WERI-Rb-1 (cell line): ENCODE measurements at regions not wholly inside any gene's neighbourhood (a gene's known extent, or its start where the extent isn't known, plus 50 kb on each side); places are given as distances from the start of the nearest gene placed in this dataset.

ENCODE experiments used
- DNase-seq: peaks from one replicate; pipeline ENCODE4 v3.0.0-alpha.2; 2020
- H3K27ac ChIP-seq: fragments of 250-450 bp; sonication (Bioruptor Pico); 2 replicates; pipeline ENCODE4 v1.5.1; 2020; ENCODE audit warnings: mild to moderate bottlenecking, moderate library complexity
- H3K27me3 ChIP-seq: fragments of 250-450 bp; sonication (Bioruptor Pico); 2 replicates; pipeline ENCODE4 v1.5.1; 2021; ENCODE audit warnings: mild to moderate bottlenecking, low read depth, moderate library complexity; ENCODE audit not compliant: insufficient read depth, severe bottlenecking
- H3K36me3 ChIP-seq: fragments of 250-450 bp; sonication (Bioruptor Pico); 2 replicates; pipeline ENCODE4 v1.5.1; 2020; ENCODE audit warnings: mild to moderate bottlenecking, moderate library complexity
- H3K4me3 ChIP-seq: 2 replicates; pipeline ENCODE4 v1.5.1; 2011; ENCODE audit warnings: low read depth, mild to moderate bottlenecking, control low read depth, low read length
- H3K9me3 ChIP-seq: fragments of 250-450 bp; sonication (Bioruptor Pico); 2 replicates; pipeline ENCODE4 v1.5.1; 2021; ENCODE audit warnings: mild to moderate bottlenecking, moderate library complexity; ENCODE audit not compliant: severe bottlenecking
- TF ChIP-seq, protein P1 (sequence below): IDR thresholded peaks from 2 replicates; pipeline ENCODE4 v1.5.1; 2011; ENCODE audit warnings: low read depth, mild to moderate bottlenecking, control low read depth, inconsistent platforms, low read length

DNA sequence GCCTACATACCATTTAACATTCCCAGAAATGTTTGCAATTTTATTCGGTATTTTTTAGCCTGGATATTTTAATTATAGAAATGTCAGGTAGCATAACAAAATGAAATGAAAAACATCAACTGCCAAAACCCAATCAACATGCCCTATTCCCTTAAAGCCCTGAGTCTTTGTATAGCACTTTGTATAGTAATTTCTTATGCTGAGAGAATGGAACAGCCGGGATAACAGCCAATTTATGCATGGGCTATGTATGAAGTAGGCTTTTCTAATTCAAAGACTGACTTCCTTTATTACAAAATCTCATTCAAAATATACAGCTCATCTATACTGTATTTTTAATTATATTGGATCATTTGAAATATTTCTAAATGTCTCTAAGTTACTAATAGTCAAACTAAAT lies 513.0 kb upstream of the NAALADL2 start:
- Histone ChIP-seq H3K27me3 (no peaks in the 10 kb centered on the region), H3K4me3 (no peak overlapping the region), H3K27ac (no peak overlapping the region), H3K36me3 (no peaks in the 10 kb centered on the region), H3K9me3 (no peaks in the 10 kb centered on the region)
- DNase-seq: no peak
- TF ChIP-seq, protein P1, sequence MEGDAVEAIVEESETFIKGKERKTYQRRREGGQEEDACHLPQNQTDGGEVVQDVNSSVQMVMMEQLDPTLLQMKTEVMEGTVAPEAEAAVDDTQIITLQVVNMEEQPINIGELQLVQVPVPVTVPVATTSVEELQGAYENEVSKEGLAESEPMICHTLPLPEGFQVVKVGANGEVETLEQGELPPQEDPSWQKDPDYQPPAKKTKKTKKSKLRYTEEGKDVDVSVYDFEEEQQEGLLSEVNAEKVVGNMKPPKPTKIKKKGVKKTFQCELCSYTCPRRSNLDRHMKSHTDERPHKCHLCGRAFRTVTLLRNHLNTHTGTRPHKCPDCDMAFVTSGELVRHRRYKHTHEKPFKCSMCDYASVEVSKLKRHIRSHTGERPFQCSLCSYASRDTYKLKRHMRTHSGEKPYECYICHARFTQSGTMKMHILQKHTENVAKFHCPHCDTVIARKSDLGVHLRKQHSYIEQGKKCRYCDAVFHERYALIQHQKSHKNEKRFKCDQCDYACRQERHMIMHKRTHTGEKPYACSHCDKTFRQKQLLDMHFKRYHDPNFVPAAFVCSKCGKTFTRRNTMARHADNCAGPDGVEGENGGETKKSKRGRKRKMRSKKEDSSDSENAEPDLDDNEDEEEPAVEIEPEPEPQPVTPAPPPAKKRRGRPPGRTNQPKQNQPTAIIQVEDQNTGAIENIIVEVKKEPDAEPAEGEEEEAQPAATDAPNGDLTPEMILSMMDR: no peak

DNA sequence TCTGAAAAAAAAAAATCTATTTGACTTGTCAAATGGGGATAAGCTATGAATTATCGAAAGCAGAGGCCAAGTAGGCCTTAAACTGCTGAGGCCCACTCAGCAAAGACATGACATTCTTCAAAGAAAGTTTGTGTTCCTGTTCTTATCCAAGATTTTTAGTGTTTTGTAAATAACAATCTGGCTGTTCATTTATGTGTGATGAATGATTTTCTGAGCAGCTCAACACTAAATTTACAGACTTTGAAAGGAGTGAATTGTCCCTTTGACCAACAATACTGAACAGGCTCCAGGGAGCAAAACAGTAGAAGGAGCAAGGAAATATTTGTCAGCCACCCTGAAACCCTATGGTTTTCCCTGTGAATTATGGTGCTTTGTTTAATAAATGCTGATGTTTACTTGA lies 512.6 kb upstream of the NAALADL2 start:
- Histone ChIP-seq H3K36me3 (no peaks in the 10 kb centered on the region), H3K27me3 (no peaks in the 10 kb centered on the region), H3K9me3 (no peaks in the 10 kb centered on the region), H3K27ac (no peak overlapping the region), H3K4me3 (no peak overlapping the region)
- TF ChIP-seq, protein P1: no peak
- no peak for DNase-seq

DNA sequence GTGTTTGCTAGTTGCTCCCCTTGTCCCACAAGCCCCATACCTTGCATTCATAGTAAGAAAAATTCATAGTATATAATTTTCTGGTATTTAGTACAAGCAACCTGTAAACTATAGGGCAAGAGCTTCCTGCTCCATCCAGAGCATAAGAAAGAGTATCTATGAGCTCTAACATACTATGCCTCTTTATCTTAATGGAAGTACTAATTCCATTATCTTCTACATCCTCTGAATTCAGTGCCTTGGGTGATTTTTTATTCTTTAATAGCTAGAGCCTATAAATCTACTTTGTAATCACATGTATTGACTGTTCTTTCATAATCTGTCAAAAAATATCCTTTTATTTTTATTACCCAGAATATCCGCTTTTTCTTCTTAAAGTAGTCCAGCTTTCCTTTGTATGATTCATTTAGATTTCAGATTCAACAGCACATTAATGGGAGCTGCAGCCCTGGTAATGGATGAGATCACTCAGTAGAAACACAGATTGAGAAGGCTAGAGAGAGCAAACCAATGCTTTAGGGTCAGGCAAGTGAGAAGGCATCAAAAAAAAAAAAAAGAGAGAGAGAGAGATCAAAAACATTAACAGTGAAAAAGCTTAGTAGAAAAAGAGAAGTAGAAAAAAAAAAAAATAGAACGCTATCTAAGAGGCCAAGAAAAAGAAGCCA lies 511.5 kb upstream of the NAALADL2 start:
- TF ChIP-seq, protein P1: no peak
- Histone ChIP-seq H3K27me3 (no peaks in the 10 kb centered on the region), H3K36me3 (no peaks in the 10 kb centered on the region), H3K9me3 (no peaks in the 10 kb centered on the region), H3K27ac (no peak overlapping the region), H3K4me3 (no peak overlapping the region)
- no peak for DNase-seq

DNA sequence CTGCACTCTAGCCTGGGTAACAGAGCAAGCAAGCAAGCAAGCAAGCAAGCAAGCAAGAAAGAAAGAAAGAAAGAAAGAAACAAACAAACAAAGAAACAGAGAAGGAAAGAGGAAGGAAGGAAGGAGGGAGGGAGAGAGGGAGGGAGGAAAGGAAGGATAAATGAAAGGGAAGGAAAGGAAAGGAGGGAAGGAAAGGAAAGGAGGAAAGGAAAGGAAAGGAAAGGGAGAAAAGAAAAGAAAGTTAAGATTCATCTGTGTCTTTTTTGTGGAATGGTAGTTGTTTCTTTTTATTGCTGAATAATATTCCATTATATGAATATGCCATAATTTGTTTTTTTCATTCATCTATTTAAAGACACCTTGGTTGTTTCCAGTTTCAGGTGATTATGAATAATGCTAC lies 506.9 kb upstream of the NAALADL2 start:
- Histone ChIP-seq H3K4me3 (no peak overlapping the region), H3K36me3 (no peaks in the 10 kb centered on the region), H3K27ac (no peak overlapping the region), H3K9me3 (no peaks in the 10 kb centered on the region), H3K27me3 (no peaks in the 10 kb centered on the region)
- TF ChIP-seq, protein P1: no peak
- no peak for DNase-seq

DNA sequence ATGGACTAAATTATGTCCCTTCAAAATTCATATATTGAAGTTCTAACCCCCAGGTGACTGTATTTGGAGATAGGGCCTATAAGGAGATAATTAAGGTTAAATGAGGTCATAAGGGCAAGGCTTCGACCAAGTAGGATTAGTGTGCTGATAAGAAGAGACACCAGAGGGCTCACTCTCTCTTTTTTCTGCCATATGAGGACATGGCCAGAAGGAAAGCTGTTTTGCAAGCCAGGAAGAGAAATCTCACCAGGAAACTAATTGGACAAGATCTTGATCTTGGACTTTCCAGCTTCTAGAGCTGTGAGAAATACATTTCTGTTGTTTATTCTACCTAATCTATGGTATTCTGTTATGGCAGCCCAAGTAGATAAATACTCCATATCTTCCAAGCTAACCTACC lies 503.6 kb upstream of the NAALADL2 start:
- no peak overlapping the region for H3K4me3 ChIP-seq
- no peaks in the 10 kb centered on the region for H3K36me3 ChIP-seq
- TF ChIP-seq, protein P1: peak; percentile 47
- no peaks in the 10 kb centered on the region for H3K9me3 ChIP-seq
- DNase-seq: no peak
- no peak overlapping the region for H3K27ac ChIP-seq
- H3K27me3 ChIP-seq: no peaks in the 10 kb centered on the region

DNA sequence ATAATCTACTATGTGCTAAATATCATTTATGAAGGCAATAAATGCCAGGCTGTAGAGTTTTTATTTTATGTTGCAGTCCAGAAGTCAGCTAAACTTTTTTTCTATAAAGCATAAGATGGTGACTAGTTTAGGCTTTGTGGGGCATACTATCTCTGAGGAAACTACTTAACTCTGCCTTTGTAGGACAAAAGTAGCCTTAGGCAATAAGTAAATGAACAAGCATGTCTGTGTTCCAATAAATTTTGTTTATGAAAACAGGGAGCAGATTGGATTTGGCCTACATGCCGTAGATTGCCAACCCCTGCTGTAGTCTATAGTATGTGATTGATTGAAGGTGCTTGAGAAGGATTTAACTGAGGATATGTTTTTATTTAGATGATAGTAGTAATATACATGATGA lies 502.5 kb upstream of the NAALADL2 start:
- H3K9me3 ChIP-seq: no peaks in the 10 kb centered on the region
- DNase-seq: no peak

More for the DNA sequence above, 502.5 kb upstream of the NAALADL2 start:
- Histone ChIP-seq H3K36me3 (no peaks in the 10 kb centered on the region), H3K27ac (no peak overlapping the region), H3K27me3 (no peaks in the 10 kb centered on the region), H3K4me3 (no peak overlapping the region)
- TF ChIP-seq, protein P1: no peak
